GM18508 (cell line): ENCODE measurements at regions not wholly inside any gene's neighbourhood (a gene's known extent, or its start where the extent isn't known, plus 50 kb on each side); places are given as distances from the start of the nearest gene placed in this dataset.

ENCODE experiments used
- ATAC-seq: cut with Tn5 transposase; IDR thresholded peaks from one replicate; pipeline ENCODE4 v1.9.1; 2021; ENCODE audit warnings: moderate number of reproducible peaks; ENCODE audit not compliant: insufficient read depth, unreplicated experiment

- peak; percentile 68 for ATAC-seq
These were observed 392.8 kb upstream of the NR3C2 start for GRCh38 chr4:148834804-148835631.

DNA sequence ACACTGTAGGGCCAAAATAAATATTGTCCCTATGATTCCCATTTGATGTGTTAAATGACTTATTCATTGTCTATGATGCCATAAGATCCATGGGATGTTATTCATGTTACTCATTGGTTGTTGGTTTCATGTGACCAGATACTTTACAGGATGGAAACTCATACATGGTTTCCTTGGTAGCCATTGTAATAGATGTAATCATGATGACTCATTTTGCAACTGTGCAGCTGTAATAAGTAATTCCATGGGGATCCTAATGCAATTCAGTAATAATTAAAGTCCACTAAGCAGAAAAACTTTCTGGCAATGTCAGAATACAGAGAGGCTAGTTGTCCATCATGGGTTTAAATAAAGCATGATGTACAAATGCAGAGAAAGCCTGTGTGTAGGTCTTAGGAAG is 389.7 kb upstream of the NR3C2 start:
- no peak for ATAC-seq

GRCh38 chr4:148828291-148828690 is 386.1 kb upstream of the NR3C2 start:
- no peak for ATAC-seq

- ATAC-seq, result no peak
These were observed 385.6 kb upstream of the NR3C2 start for GRCh38 chr4:148827781-148828180.

DNA sequence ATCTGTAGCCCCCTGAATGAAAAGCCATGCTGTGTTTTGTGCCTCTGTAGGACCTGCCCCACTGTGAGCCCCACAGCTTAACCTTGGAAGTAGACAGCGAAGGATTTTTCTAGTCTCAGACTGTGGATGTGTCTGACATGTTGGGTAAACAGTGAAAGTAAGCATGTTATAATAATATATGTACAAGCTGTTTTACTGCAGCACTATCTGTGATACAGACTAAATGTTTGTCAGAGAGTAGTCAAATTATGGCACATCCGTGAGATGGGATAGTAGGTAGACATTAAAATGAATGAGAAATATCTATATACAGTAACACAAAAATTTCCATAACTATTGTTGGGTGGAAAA is 381.2 kb upstream of the NR3C2 start:
- no peak for ATAC-seq

- ATAC-seq, result no peak
These were observed 380.6 kb upstream of the NR3C2 start for GRCh38 chr4:148822572-148823418.

GRCh38 chr4:148814030-148814429 is 371.8 kb upstream of the NR3C2 start:
- no peak for ATAC-seq

DNA sequence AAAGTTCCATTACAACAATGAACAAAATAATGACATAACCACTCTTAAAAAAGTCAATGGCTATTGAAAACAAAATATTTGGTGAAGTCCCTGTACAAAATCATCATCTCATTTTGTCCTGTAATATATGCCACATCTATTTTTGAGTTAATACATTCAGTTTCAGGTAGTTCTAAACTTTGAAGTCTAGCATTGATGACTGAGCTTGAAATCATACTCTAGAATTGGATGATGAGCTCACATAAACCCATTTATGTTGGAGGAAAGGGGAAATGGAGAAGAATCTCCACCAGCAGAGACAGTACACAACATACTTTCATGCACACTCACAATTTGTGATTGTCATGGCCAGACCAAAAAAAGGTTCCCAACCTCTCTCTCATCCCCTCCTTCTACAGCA is 371.1 kb upstream of the NR3C2 start:
- no peak for ATAC-seq

GRCh38 chr4:148812101-148812500 is 369.9 kb upstream of the NR3C2 start:
- no peak for ATAC-seq

GRCh38 chr4:148810461-148810860 is 368.2 kb upstream of the NR3C2 start:
- ATAC-seq, result no peak

GRCh38 chr4:148808416-148808815 is 366.2 kb upstream of the NR3C2 start:
- ATAC-seq, result no peak

GRCh38 chr4:148800940-148801339 is 358.7 kb upstream of the NR3C2 start:
- ATAC-seq, result no peak

DNA sequence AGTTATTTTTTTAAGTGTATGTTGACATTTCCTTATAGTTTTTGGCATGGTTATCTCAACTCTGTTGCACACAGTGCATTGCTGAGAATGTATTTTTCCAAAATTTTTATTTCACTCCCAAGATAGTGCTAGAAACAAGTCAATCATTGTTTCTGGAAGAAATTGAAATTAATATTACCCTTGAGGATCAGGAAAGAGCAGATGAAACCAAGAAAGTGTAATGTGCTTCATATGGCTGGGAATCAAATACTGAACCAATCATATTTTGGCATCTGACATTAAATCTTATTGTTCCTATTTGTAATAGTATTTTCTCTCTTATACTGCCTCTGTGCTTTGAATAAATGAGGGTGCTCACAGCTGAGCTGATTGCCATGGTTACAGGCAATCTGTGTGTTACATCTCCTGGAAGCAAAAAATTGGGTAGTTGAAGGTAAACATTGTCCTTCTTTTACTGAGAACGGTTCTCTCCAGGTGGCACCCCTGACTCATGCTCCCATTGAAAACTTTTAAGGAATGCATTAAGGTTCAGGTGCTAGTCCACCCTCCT is 358.2 kb upstream of the NR3C2 start:
- no peak for ATAC-seq

DNA sequence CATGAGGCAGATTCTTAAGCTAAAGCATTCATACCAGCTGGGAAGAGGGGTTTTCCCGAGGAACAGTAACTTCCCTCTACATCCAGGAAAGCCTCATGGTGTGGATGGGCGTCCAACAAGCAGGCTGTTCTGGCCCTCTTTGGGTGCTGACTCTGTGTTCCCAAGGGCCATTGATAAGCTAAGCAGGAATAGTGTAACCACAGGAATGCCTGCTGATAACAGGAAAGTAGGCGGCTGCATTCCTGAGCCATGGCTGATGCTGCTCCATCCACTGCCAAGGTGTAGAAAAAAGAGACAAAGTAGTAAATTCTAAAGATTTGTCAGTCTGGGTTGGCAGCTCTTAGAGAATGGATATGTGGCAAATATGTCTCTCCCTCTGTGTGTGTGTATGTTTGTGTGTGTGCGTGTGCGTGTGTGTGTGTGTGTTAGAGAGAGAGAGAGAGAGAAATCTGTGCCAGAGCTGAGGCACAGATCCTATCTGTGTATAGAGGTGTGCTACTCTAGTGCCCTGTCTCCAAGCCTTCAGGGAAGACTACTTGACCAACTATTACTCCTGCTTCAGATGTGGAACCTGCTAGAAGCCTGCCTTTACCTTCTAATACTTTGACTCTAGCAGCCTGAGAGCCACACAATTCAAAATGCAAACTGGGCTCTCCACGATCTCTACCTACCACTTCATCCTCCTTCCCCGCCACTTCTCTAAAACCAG is 353.1 kb upstream of the NR3C2 start:
- ATAC-seq, result no peak

GRCh38 chr4:148793221-148793620 is 351.0 kb upstream of the NR3C2 start:
- ATAC-seq, result no peak

DNA sequence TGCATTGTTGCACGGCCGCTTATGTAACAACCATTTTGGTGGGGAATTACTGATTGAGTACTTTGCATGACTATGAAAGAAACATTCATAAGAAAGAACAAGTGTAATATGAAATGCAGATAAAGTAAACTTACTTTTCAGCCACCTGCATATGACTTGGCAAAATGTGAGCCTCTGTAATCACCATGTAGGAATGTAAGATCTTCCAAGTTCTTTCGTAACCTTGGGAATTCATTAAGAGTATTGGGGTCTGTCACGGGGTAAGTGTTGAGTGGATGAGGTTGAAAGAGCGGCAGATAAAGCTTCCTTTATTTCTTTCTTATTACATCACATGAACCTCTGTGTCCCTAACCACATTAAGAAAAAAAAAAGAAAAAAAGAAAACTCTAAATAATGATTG is 348.5 kb upstream of the NR3C2 start:
- no peak for ATAC-seq

- no peak for ATAC-seq
These were observed 348.0 kb upstream of the NR3C2 start for GRCh38 chr4:148790246-148790645.

DNA sequence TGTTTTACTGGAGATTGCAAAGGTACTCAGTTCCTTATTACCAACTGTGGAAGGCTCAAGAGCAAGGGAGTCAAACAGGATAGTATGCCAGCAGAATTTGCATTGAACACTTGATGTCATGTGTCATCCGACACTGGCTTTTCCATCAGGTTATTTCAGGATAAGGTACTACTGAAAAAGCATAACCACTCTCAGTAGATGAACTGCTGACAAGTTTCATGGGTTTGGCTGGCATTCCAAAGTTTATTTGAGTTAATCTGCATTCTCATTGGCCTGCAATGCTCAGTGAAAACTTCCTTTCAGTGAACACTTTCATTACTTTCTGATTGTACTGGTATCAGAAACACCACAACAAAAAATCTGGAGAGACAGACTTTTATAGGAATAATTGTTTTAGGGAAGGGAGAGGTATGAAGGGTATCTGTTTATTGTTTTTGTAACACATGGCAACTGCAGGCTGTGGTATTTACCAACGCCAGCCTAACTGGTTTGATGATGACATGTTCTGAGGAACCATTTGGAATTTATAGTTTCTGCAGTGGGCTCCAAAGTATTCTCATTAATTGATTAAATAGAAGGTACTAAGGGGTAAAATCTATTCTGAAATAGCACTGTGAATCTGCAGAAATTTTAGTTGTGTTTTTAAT is 345.7 kb upstream of the NR3C2 start:
- no peak for ATAC-seq

DNA sequence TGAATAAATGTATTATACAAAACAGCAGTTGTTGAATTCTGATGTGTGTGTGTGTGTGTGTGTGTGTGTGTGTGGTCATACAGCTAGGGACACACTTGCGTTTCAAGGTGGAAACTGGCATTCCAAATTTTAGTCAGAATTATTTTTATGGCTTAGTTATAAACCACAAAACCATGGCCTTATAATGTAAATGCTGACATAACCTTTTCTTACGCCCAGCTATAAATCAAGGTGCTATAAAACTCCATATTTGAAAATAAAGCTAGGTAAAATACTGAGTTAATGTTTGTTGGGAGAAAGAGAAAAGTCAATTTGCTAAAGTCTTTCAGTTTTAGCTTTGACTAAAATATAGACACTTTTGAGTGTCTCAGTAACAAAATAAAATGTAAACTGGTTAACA is 345.1 kb upstream of the NR3C2 start:
- ATAC-seq, result no peak

- no peak for ATAC-seq
These were observed 344.5 kb upstream of the NR3C2 start for GRCh38 chr4:148786699-148787098.
